GM08714 (cell line): ENCODE measurements at regions not wholly inside any gene's neighbourhood (a gene's known extent, or its start where the extent isn't known, plus 50 kb on each side); places are given as distances from the start of the nearest gene placed in this dataset.

Experiments
- H3K4me3 ChIP-seq: fragments of 200-500 bp; sonication (Bioruptor generic); 2 replicates; pipeline ENCODE4 v1.5.1; 2014; ENCODE audit warnings: mild to moderate bottlenecking, low read length, inconsistent platforms
- ZNF274 ChIP-seq: IDR thresholded peaks from 2 replicates; pipeline ENCODE4 v1.6.1; 2012; ENCODE audit warnings: mild to moderate bottlenecking, low read depth, low read length

- TF ChIP-seq ZNF274: no peak
- H3K4me3 ChIP-seq: no peak overlapping the region
These were observed 747.0 kb downstream of the BCL11A start for GRCh38 chr2:59806486-59806885.

GRCh38 chr2:59804732-59805131 is 748.7 kb downstream of the BCL11A start:
- no peak for TF ChIP-seq ZNF274

GRCh38 chr2:59803586-59803985 is 749.9 kb downstream of the BCL11A start:
- TF ChIP-seq ZNF274: no peak
- no peak overlapping the region for H3K4me3 ChIP-seq

More at GRCh38 chr2:59804732-59805131, 748.7 kb downstream of the BCL11A start:
- H3K4me3 ChIP-seq: no peak overlapping the region

GRCh38 chr2:59798687-59799232 is 754.7 kb downstream of the BCL11A start:
- no peak for TF ChIP-seq ZNF274
- H3K4me3 ChIP-seq: no peak overlapping the region

GRCh38 chr2:59791004-59791618 is 762.3 kb downstream of the BCL11A start:
- H3K4me3 ChIP-seq: no peak overlapping the region
- TF ChIP-seq ZNF274: no peak

GRCh38 chr2:59790186-59791003 is 763.1 kb downstream of the BCL11A start:
- TF ChIP-seq ZNF274: no peak
- H3K4me3 ChIP-seq: no peak overlapping the region

GRCh38 chr2:59789523-59789922 is 763.9 kb downstream of the BCL11A start:
- H3K4me3 ChIP-seq: no peak overlapping the region
- no peak for TF ChIP-seq ZNF274

- no peak for TF ChIP-seq ZNF274
- H3K4me3 ChIP-seq: no peak overlapping the region
These were observed 766.4 kb downstream of the BCL11A start for GRCh38 chr2:59787095-59787494.

GRCh38 chr2:59786684-59787083 is 766.8 kb downstream of the BCL11A start:
- TF ChIP-seq ZNF274: no peak

GRCh38 chr2:59779571-59779970 is 773.9 kb downstream of the BCL11A start:
- no peak for TF ChIP-seq ZNF274

More at GRCh38 chr2:59786684-59787083, 766.8 kb downstream of the BCL11A start:
- H3K4me3 ChIP-seq: no peak overlapping the region

GRCh38 chr2:59777120-59777519 is 776.3 kb downstream of the BCL11A start:
- H3K4me3 ChIP-seq: no peak overlapping the region
- no peak for TF ChIP-seq ZNF274

More at GRCh38 chr2:59779571-59779970, 773.9 kb downstream of the BCL11A start:
- H3K4me3 ChIP-seq: no peak overlapping the region

- TF ChIP-seq ZNF274: no peak
- H3K4me3 ChIP-seq: no peak overlapping the region
These were observed 776.8 kb downstream of the BCL11A start for GRCh38 chr2:59776726-59777008.

GRCh38 chr2:59774821-59775433 is 778.5 kb downstream of the BCL11A start:
- no peak overlapping the region for H3K4me3 ChIP-seq
- no peak for TF ChIP-seq ZNF274

- no peak overlapping the region for H3K4me3 ChIP-seq
- no peak for TF ChIP-seq ZNF274
These were observed 782.8 kb downstream of the BCL11A start for GRCh38 chr2:59770651-59771050.

GRCh38 chr2:59761966-59762365 is 791.5 kb downstream of the BCL11A start:
- no peak for TF ChIP-seq ZNF274

More at GRCh38 chr2:59761966-59762365, 791.5 kb downstream of the BCL11A start:
- H3K4me3 ChIP-seq: no peak overlapping the region
